ENCODE measurements at regions not wholly inside any gene's neighbourhood (a gene's known extent, or its start where the extent isn't known, plus 50 kb on each side); places are given as distances from the start of the nearest gene placed in this dataset.

- no peak for TF ChIP-seq POLR2AphosphoS5 (IDR thresholded peaks at IDR 0.05)
- no peak for TF ChIP-seq EP300 (IDR thresholded peaks at IDR 0.05)
- no peak for TF ChIP-seq CTCF (IDR thresholded peaks at IDR 0.05)
- no peak for TF ChIP-seq POLR2A (IDR thresholded peaks at IDR 0.05)
- H3K27ac ChIP-seq = no peak overlapping the region
- DNase-seq (ENCODE audit: low spot score in 2 of 2) = no peak
- no peak overlapping the region for H3K4me3 ChIP-seq
- H3K4me1 ChIP-seq = no peaks in the 10 kb centered on the region
- no peaks in the 10 kb centered on the region for H3K27me3 ChIP-seq
- H3K36me3 ChIP-seq = no peaks in the 10 kb centered on the region
- 62% methylated on average over 1 of the region's 1 CpG for WGBS
- no peaks in the 10 kb centered on the region for H3K9me3 ChIP-seq
These were observed 167.9 kb upstream of the RUNX1 start for GRCh38 chr21:35216996-35217395.

- H3K36me3 ChIP-seq = no peaks in the 10 kb centered on the region
- H3K27ac ChIP-seq = no peak overlapping the region
- TF ChIP-seq POLR2A (IDR thresholded peaks at IDR 0.05) (no peak), CTCF (IDR thresholded peaks at IDR 0.05) (no peak), EP300 (IDR thresholded peaks at IDR 0.05) (no peak), POLR2AphosphoS5 (IDR thresholded peaks at IDR 0.05) (no peak)
- no peaks in the 10 kb centered on the region for H3K27me3 ChIP-seq
- H3K4me1 ChIP-seq = no peaks in the 10 kb centered on the region
- no peaks in the 10 kb centered on the region for H3K9me3 ChIP-seq
- no peak overlapping the region for H3K4me3 ChIP-seq
- DNase-seq (ENCODE audit: low spot score in 2 of 2) = no peak
- 100% methylated on average over 1 of the region's 1 CpG for WGBS
These were observed 166.8 kb upstream of the RUNX1 start for GRCh38 chr21:35215870-35216269.

GRCh38 chr21:35212393-35213127 is 163.5 kb upstream of the RUNX1 start:
- Histone ChIP-seq H3K4me1 (peaks cover 5% of the 10 kb centered on the region), H3K36me3 (no peaks in the 10 kb centered on the region), H3K27me3 (no peaks in the 10 kb centered on the region), H3K4me3 (no peak overlapping the region), H3K27ac (no peak overlapping the region), H3K9me3 (no peaks in the 10 kb centered on the region)
- TF ChIP-seq CTCF (IDR thresholded peaks at IDR 0.05) = no peak
- no peak for TF ChIP-seq EP300 (IDR thresholded peaks at IDR 0.05)
- no peak for TF ChIP-seq POLR2AphosphoS5 (IDR thresholded peaks at IDR 0.05)
- TF ChIP-seq POLR2A (IDR thresholded peaks at IDR 0.05) = no peak
- 88% methylated on average over 3 of the region's 3 CpGs for WGBS
- no peak for DNase-seq (ENCODE audit: low spot score in 2 of 2)

GRCh38 chr21:35211782-35212181 is 162.7 kb upstream of the RUNX1 start:
- Histone ChIP-seq H3K4me1 (peaks cover 12% of the 10 kb centered on the region), H3K4me3 (no peak overlapping the region), H3K27me3 (no peaks in the 10 kb centered on the region), H3K9me3 (no peaks in the 10 kb centered on the region), H3K27ac (no peak overlapping the region), H3K36me3 (no peaks in the 10 kb centered on the region)
- 69% methylated on average over 6 of the region's 6 CpGs for WGBS
- no peak for TF ChIP-seq POLR2AphosphoS5 (IDR thresholded peaks at IDR 0.05)
- TF ChIP-seq EP300 (IDR thresholded peaks at IDR 0.05) = no peak
- no peak for TF ChIP-seq POLR2A (IDR thresholded peaks at IDR 0.05)
- TF ChIP-seq CTCF (IDR thresholded peaks at IDR 0.05) = no peak
- no peak for DNase-seq (ENCODE audit: low spot score in 2 of 2)

- H3K4me1 ChIP-seq = peaks cover 23% of the 10 kb centered on the region
- H3K27me3 ChIP-seq = no peaks in the 10 kb centered on the region
- H3K27ac ChIP-seq = no peak overlapping the region
- no peaks in the 10 kb centered on the region for H3K36me3 ChIP-seq
- TF ChIP-seq EP300 (IDR thresholded peaks at IDR 0.05) (no peak), POLR2AphosphoS5 (IDR thresholded peaks at IDR 0.05) (no peak), CTCF (IDR thresholded peaks at IDR 0.05) (no peak), POLR2A (IDR thresholded peaks at IDR 0.05) (no peak)
- no peak for DNase-seq (ENCODE audit: low spot score in 2 of 2)
- no peak overlapping the region for H3K4me3 ChIP-seq
- WGBS = 94% methylated on average over 4 of the region's 4 CpGs
- no peaks in the 10 kb centered on the region for H3K9me3 ChIP-seq
These were observed 161.0 kb upstream of the RUNX1 start for GRCh38 chr21:35210093-35210492.

Data from suprapubic skin (tissue), 4 donors.